Naive B cell (primary cell): ENCODE measurements at regions not wholly inside any gene's neighbourhood (a gene's known extent, or its start where the extent isn't known, plus 50 kb on each side); places are given as distances from the start of the nearest gene placed in this dataset.
"Not testable (repeated sequence)": the region's sequence is repeated elsewhere in the genome, so short reads cannot be mapped to it uniquely, and the experiment has no call there.

Experiments
- ATAC-seq, 2 donors: fragments of 150-1000 bp; cut with Tn5 transposase; 2 replicates each; pipeline ENCODE4 v1.10.0; 2021; ENCODE audit warnings: low read depth in 2 of 2, mild to moderate bottlenecking in 2 of 2, moderate library complexity in 2 of 2
- DNase-seq: peaks from one replicate; pipeline ENCODE4 v3.0.0; 2022
- H3K27ac Mint-ChIP-seq, 6 donors: one replicate each; pipeline ENCODE4 v1.8.0; 2020 to 2022; ENCODE audit warnings: mild to moderate bottlenecking in 6 of 6, mixed read lengths in 6 of 6, moderate library complexity in 5 of 6, inconsistent platforms in 2 of 6
- H3K27me3 Mint-ChIP-seq, 3 donors: one replicate each; pipeline ENCODE4 v1.8.0; 2021 to 2022; ENCODE audit warnings: mixed read lengths in 3 of 3, mild to moderate bottlenecking in 1 of 3
- H3K36me3 Mint-ChIP-seq, 2 donors: one replicate each; pipeline ENCODE4 v1.8.0; 2020 to 2022; ENCODE audit warnings: mixed read lengths in 2 of 2, inconsistent platforms in 1 of 2, mild to moderate bottlenecking in 1 of 2
- H3K4me1 Mint-ChIP-seq, 3 donors: one replicate each; pipeline ENCODE4 v1.8.0; 2020 to 2022; ENCODE audit warnings: mixed read lengths in 3 of 3, inconsistent platforms in 1 of 3, mild to moderate bottlenecking in 1 of 3, moderate library complexity in 1 of 3
- H3K4me3 Mint-ChIP-seq, 8 donors: one replicate each; pipeline ENCODE4 v1.8.0; 2020 to 2022; ENCODE audit warnings: mild to moderate bottlenecking in 8 of 8, mixed read lengths in 8 of 8, moderate library complexity in 8 of 8, inconsistent platforms in 2 of 8
- H3K9me3 Mint-ChIP-seq, 7 donors: one replicate each; pipeline ENCODE4 v1.8.0; 2020 to 2022; ENCODE audit warnings: mixed read lengths in 7 of 7, mild to moderate bottlenecking in 5 of 7, inconsistent platforms in 2 of 7, moderate library complexity in 1 of 7

- no peaks in the 10 kb centered on the region for H3K4me1 Mint-ChIP-seq
- ATAC-seq (no peak), DNase-seq (no peak)
- H3K9me3 Mint-ChIP-seq = peaks cover 0 to 10% (median 5%) of the 10 kb centered on the region in 7 donors
- H3K27ac Mint-ChIP-seq = no peak overlapping the region
- no peaks in the 10 kb centered on the region for H3K36me3 Mint-ChIP-seq
- no peaks in the 10 kb centered on the region for H3K27me3 Mint-ChIP-seq
- H3K4me3 Mint-ChIP-seq = no peak overlapping the region
These were observed 184.2 kb downstream of the OSR1 start for GRCh38 chr2:19174176-19174575.

DNA sequence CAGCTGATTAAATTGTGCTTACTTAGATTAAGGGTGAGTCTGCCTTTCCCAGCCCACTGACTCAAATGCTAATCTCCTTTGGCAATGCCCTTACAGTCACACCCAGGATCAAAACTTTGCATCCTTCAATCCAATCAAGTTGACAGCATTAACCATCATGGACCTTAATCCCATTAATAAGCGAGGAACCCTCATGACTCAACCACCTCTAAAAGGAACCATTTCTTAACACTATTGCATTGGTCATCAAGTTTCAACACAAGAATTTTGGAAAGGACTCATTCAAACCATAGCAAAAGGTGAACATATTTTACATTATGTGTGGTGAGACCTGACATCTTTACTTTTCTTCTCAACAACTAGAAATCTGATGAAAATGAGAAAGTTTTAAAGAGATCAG, 187.0 kb downstream of the OSR1 start:
- H3K27me3 Mint-ChIP-seq = no peaks in the 10 kb centered on the region
- ATAC-seq = no peak
- no peaks in the 10 kb centered on the region for H3K4me1 Mint-ChIP-seq

DNA sequence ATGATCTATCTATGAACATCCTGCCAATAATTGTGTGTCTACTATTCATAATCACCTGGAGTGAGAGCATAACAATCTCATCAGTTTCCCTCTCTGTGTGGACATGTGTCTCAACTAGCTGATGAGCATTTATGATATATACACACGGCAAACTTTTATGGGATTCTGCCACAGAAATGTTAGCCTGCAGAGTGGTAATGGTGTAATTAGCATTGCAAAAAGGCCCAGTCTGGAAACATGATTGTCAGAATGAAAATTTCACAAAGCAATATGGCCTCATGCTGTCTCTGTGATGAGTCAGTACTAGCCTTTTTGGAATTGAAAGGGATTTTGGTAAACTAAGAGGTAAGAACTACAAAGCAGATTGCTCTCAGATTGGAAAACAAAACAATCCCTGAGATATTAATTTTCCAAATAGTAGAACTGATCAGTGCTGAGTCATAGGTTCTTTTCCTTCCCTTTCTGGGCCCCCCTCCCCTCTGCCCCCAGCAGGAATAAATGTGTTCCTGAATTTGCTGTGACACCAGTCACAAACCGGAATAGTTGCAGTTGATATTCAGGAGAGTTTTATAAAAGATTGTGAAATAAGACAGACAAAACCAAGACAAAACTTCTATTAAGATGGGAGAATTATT, 189.2 kb downstream of the OSR1 start:
- no peak overlapping the region for H3K4me3 Mint-ChIP-seq
- H3K36me3 Mint-ChIP-seq = no peaks in the 10 kb centered on the region
- DNase-seq (no peak), ATAC-seq (no peak)
- H3K4me1 Mint-ChIP-seq = no peaks in the 10 kb centered on the region
- peaks cover 0 to 15% (median 8%) of the 10 kb centered on the region in 7 donors for H3K9me3 Mint-ChIP-seq
- no peak overlapping the region for H3K27ac Mint-ChIP-seq
- no peaks in the 10 kb centered on the region for H3K27me3 Mint-ChIP-seq

More for the DNA sequence above, 187.0 kb downstream of the OSR1 start:
- Mint-ChIP-seq H3K4me3 (no peak overlapping the region), H3K9me3 (peaks cover 0 to 11% (median 7%) of the 10 kb centered on the region in 7 donors), H3K36me3 (no peaks in the 10 kb centered on the region), H3K27ac (no peak overlapping the region)
- no peak for DNase-seq

DNA sequence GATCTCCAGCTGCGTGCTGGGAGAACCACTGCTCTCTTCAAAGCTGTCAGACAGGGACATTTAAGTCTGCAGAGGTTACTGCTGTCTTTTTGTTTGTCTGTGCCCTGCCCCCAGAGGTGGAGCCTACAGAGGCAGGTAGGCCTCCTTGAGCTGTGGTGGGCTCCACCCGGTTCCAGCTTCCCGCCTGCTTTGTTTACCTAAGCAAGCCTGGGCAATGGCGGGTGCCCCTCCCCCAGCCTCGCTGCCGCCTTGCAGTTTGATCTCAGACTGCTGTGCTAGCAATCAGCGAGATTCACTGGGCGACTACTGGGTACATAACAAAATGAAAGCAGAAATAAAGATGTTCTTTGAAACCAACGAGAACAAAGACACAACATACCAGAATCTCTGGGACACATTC, 194.3 kb downstream of the OSR1 start:
- not testable (repeated sequence) for DNase-seq, ATAC-seq, H3K27ac Mint-ChIP-seq, H3K4me3 Mint-ChIP-seq, H3K36me3 Mint-ChIP-seq, H3K27me3 Mint-ChIP-seq, H3K4me1 Mint-ChIP-seq
- H3K9me3 Mint-ChIP-seq = peaks cover 7 to 23% (median 11%) of the 10 kb centered on the region in 7 donors

GRCh38 chr2:19158896-19159295, 199.5 kb downstream of the OSR1 start:
- Mint-ChIP-seq H3K27me3 (no peaks in the 10 kb centered on the region), H3K9me3 (peaks cover 7 to 15% (median 9%) of the 10 kb centered on the region in 7 donors), H3K4me3 (no peak overlapping the region), H3K27ac (no peak overlapping the region), H3K36me3 (peaks cover 0 to 7% of the 10 kb centered on the region in 2 donors), H3K4me1 (no peaks in the 10 kb centered on the region)
- no peak for ATAC-seq
- DNase-seq = no peak

DNA sequence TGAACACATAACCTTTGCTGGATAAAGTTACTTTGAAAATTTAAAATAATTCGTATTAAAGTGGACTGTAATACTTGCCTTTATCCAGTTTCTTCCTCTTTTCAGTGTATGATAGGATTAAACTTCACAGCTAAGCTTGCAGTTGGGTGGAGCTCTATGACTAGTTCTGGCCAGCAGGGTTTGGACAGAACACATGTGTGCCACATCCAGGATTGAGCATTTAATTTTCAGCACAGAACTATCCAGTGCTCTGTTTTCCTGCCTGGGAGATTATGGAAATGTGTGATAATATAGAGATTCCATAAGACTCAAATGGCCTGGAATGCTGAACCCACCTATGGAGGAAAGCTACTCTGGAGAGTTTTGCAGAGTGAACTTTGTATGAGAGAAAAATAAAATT, 200.2 kb downstream of the OSR1 start:
- ATAC-seq (no peak), DNase-seq (no peak)
- peaks cover 7 to 15% (median 9%) of the 10 kb centered on the region in 7 donors for H3K9me3 Mint-ChIP-seq
- no peak overlapping the region for H3K27ac Mint-ChIP-seq
- no peaks in the 10 kb centered on the region for H3K4me1 Mint-ChIP-seq
- H3K4me3 Mint-ChIP-seq = no peak overlapping the region
- no peaks in the 10 kb centered on the region for H3K27me3 Mint-ChIP-seq
- H3K36me3 Mint-ChIP-seq = peaks cover 0 to 7% of the 10 kb centered on the region in 2 donors

- Mint-ChIP-seq H3K9me3 (peaks cover 11 to 19% (median 15%) of the 10 kb centered on the region in 7 donors), H3K4me3 (no peak overlapping the region), H3K36me3 (peaks cover 1 to 12% of the 10 kb centered on the region in 2 donors), H3K27me3 (no peaks in the 10 kb centered on the region), H3K27ac (no peak overlapping the region), H3K4me1 (no peaks in the 10 kb centered on the region)
- DNase-seq (no peak), ATAC-seq (no peak)
These were observed 201.8 kb downstream of the OSR1 start for GRCh38 chr2:19156646-19157045.

DNA sequence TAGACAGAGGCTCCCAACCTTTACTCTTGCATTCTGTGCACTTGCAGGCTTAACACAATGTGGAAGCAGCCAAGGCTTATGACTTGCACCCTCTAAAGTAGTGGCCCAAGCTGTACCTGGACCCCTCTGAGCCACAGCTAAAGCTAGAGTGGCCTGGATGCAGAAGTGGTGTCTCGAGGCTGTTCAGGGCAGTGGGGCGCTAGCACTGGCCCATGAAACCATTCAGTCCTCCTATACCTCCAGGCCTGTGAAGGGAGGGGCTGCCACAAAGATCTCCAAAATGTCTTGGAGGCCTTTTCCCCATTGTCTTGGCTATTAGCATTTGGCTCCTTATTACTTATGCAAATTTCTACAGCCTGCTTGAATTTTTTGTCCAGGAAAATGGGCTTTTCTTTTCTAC, 207.7 kb downstream of the OSR1 start:
- DNase-seq (no peak), ATAC-seq (no peak)
- Mint-ChIP-seq H3K27ac (no peak overlapping the region), H3K9me3 (peaks cover 10 to 36% (median 26%) of the 10 kb centered on the region in 7 donors), H3K4me1 (no peaks in the 10 kb centered on the region), H3K36me3 (peaks cover 4 to 9% of the 10 kb centered on the region in 2 donors), H3K27me3 (peaks cover 0 to 7% (median 4%) of the 10 kb centered on the region in 3 donors), H3K4me3 (no peak overlapping the region)

DNA sequence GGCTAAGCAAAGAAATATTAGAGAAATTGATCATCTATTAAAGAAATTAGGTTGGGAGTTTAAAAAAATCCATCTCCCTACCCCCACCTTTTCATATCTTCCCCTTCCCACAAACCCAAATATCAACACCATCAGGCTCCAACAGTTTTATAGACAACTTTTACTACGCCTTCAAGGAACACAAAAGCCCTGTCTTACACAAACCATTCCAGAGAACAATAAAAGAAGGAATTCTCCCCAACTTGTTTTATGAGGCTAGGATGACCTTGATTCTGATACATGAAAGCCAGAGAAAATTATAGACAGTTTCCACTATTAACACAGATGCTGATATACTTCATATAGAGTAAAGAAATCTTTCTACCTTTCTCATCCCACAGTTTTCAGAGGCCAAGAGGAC, 211.6 kb downstream of the OSR1 start:
- Mint-ChIP-seq H3K36me3 (peaks cover 4 to 6% of the 10 kb centered on the region in 2 donors), H3K27ac (no peak overlapping the region), H3K4me1 (no peaks in the 10 kb centered on the region), H3K9me3 (peaks cover 5 to 25% (median 20%) of the 10 kb centered on the region in 7 donors), H3K27me3 (peaks cover 0 to 7% (median 4%) of the 10 kb centered on the region in 3 donors), H3K4me3 (no peak overlapping the region)
- DNase-seq (no peak), ATAC-seq (no peak)

DNA sequence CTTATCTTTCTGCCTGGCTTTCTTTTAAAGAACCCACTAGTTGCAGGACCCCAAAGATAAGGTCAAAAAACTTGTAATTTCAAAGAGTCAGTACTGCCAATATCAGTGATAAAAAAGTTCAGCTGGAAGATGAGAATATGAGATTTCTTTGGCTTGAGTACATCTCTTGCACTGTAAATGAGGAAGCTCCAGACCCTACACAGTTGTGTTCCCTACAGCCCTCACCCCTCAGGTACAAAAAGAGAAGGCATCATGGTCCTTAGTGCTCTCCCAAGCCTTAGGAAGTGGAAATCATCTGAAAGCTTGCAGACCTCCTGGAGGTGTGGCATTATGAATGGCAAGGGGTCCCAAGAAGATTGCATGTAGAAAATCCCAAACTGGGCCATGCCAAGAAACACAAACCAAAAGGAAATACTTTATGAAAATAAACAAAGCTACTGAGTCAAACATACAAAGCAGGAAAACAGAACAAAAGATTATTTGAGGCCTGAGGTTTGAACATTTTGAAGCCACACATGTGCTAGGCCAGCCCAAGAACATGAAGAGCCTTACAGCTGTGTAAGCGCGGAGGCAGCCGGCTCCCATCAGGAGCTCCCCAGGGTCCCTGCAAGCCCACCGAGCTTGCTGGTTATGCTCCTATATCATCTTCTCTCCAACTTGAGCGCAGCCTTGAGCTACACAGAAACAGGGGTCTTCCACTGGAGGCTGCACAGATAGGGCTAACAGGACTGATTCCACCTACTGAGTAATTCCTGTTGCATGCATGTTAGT, 217.0 kb downstream of the OSR1 start:
- H3K36me3 Mint-ChIP-seq = no peaks in the 10 kb centered on the region
- no peaks in the 10 kb centered on the region for H3K27me3 Mint-ChIP-seq
- no peaks in the 10 kb centered on the region for H3K4me1 Mint-ChIP-seq
- no peak overlapping the region for H3K27ac Mint-ChIP-seq
- no peak overlapping the region for H3K4me3 Mint-ChIP-seq
- peaks cover 0 to 2% (median 0%) of the 10 kb centered on the region in 7 donors for H3K9me3 Mint-ChIP-seq
- ATAC-seq = no peak
- DNase-seq = no peak

- no peak overlapping the region for H3K4me3 Mint-ChIP-seq
- no peak overlapping the region for H3K27ac Mint-ChIP-seq
- H3K4me1 Mint-ChIP-seq = no peaks in the 10 kb centered on the region
These were observed 217.8 kb downstream of the OSR1 start for GRCh38 chr2:19140463-19141208.

DNA sequence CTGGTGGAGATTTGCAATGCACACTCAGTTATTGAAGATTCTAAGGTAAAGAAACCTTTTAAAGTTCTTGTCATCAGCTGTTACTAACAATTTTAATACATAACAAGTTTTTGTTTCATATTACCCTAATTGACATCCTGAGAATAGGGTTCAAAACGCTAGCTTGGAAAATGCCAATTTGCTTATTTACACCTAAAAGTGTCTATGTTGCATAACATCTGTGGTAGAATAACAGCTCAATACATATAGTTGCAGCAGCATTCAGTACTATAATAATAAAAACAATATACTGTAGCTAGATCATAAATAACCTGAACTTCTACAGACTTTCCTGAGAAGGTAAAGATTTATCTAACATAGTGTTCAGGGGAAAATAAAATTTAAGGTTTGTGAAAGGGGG, 219.0 kb downstream of the OSR1 start:
- DNase-seq (no peak), ATAC-seq (no peak)
- Mint-ChIP-seq H3K4me1 (no peaks in the 10 kb centered on the region), H3K36me3 (no peaks in the 10 kb centered on the region), H3K9me3 (peaks cover 0 to 2% (median 0%) of the 10 kb centered on the region in 7 donors), H3K4me3 (no peak overlapping the region), H3K27me3 (no peaks in the 10 kb centered on the region), H3K27ac (no peak overlapping the region)

More at GRCh38 chr2:19140463-19141208, 217.8 kb downstream of the OSR1 start:
- no peaks in the 10 kb centered on the region for H3K36me3 Mint-ChIP-seq
- DNase-seq = no peak
- no peak for ATAC-seq
- H3K27me3 Mint-ChIP-seq = no peaks in the 10 kb centered on the region
- peaks cover 0 to 2% (median 0%) of the 10 kb centered on the region in 7 donors for H3K9me3 Mint-ChIP-seq

- peaks cover 0 to 2% (median 0%) of the 10 kb centered on the region in 7 donors for H3K9me3 Mint-ChIP-seq
- H3K27me3 Mint-ChIP-seq = no peaks in the 10 kb centered on the region
- ATAC-seq (no peak), DNase-seq (no peak)
- no peaks in the 10 kb centered on the region for H3K36me3 Mint-ChIP-seq
- H3K27ac Mint-ChIP-seq = no peak overlapping the region
- H3K4me1 Mint-ChIP-seq = no peaks in the 10 kb centered on the region
- H3K4me3 Mint-ChIP-seq = no peak overlapping the region
These were observed 220.1 kb downstream of the OSR1 start for GRCh38 chr2:19138264-19138825.
